HCT116 (cell line): ENCODE measurements at regions not wholly inside any gene's neighbourhood (a gene's known extent, or its start where the extent isn't known, plus 50 kb on each side); places are given as distances from the start of the nearest gene placed in this dataset.

ENCODE experiments used
- CTCF ChIP-seq, 3 experiments: fragments of 200-600 bp in 1 of 3; sonication (generic) in 1 of 3; IDR thresholded peaks in 2 of 3; conservative IDR thresholded peaks in 1 of 3; 2 replicates each; pipeline ENCODE4 v1.5.1; 2012 to 2017; ENCODE audit warnings: low read depth in 2 of 3, low read length in 2 of 3, antibody characterized with exemption in 1 of 3, borderline replicate concordance in 1 of 3, control low read depth in 1 of 3, mild to moderate bottlenecking in 1 of 3, mixed read lengths in 1 of 3, mixed run types in 1 of 3, moderate library complexity in 1 of 3; ENCODE audit not compliant: insufficient read depth in 1 of 3
- EZH2phosphoT487 ChIP-seq: fragments of 200-600 bp; IDR thresholded peaks from 2 replicates; pipeline ENCODE4 v1.6.1; 2018; ENCODE audit warnings: antibody characterized with exemption, borderline replicate concordance
- MAX ChIP-seq: IDR thresholded peaks from 2 replicates; pipeline ENCODE4 v1.6.1; 2012
- POLR2A ChIP-seq: IDR thresholded peaks from 2 replicates; pipeline ENCODE4 v1.7.0; 2011; ENCODE audit warnings: borderline replicate concordance; ENCODE audit not compliant: insufficient read depth, insufficient read length; ENCODE audit errors: extremely low read depth
- RAD21 ChIP-seq: IDR thresholded peaks from 2 replicates; pipeline ENCODE4 v1.6.1; 2012; ENCODE audit warnings: low read depth, mild to moderate bottlenecking
- SRF ChIP-seq: IDR thresholded peaks from 2 replicates; pipeline ENCODE4 v1.6.1; 2012; ENCODE audit warnings: low read depth
- ZNF274 ChIP-seq: fragments of 200-500 bp; sonication (Bioruptor generic); IDR thresholded peaks from 2 replicates; pipeline ENCODE4 v1.6.1; 2014; ENCODE audit warnings: mild to moderate bottlenecking, low read depth, low read length, inconsistent platforms
- TF ChIP-seq, protein P1 (sequence below): IDR thresholded peaks from 2 replicates; pipeline ENCODE4 v1.6.1; 2011; ENCODE audit warnings: mild to moderate bottlenecking, low read length, moderate library complexity; ENCODE audit not compliant: insufficient replicate concordance; ENCODE audit errors: extremely low read depth

DNA sequence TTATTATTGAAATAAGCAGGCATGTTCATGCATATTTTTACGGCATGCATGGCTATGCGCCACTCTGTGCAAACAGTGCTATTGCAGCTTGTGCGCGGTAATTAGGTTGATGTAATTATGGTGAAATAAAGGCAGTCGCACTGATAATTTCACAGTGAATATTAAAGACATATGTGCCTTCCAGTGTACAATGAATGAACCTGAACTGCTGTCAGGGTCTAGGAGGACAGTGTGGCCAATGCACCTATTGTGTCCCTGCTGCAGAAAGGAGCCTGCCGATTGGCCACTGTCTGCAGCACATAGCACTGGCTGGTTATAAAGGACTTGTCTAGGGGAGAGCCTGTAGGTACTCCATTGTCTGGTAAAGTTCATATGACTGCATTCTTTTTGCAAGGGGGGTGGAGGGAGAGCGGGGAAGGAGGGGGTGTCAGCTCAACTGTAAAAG is 340.4 kb downstream of the USP25 start:
- TF ChIP-seq POLR2A (no peak), ZNF274 (no peak), CTCF (IDR thresholded peaks at IDR 0.05 in 2 of 3, conservative IDR thresholded peaks at IDR 0.05 in 1 of 3; ENCODE audit: borderline replicate concordance in 1 of 3, insufficient read depth in 1 of 3, low read depth in 2 of 3, low read length in 2 of 3) (no peak), MAX (no peak), SRF (no peak), EZH2phosphoT487 (no peak), RAD21 (no peak)
- TF ChIP-seq, protein P1, sequence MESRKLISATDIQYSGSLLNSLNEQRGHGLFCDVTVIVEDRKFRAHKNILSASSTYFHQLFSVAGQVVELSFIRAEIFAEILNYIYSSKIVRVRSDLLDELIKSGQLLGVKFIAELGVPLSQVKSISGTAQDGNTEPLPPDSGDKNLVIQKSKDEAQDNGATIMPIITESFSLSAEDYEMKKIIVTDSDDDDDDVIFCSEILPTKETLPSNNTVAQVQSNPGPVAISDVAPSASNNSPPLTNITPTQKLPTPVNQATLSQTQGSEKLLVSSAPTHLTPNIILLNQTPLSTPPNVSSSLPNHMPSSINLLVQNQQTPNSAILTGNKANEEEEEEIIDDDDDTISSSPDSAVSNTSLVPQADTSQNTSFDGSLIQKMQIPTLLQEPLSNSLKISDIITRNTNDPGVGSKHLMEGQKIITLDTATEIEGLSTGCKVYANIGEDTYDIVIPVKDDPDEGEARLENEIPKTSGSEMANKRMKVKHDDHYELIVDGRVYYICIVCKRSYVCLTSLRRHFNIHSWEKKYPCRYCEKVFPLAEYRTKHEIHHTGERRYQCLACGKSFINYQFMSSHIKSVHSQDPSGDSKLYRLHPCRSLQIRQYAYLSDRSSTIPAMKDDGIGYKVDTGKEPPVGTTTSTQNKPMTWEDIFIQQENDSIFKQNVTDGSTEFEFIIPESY, result no peak
